HCT116 (cell line): ENCODE measurements at regions not wholly inside any gene's neighbourhood (a gene's known extent, or its start where the extent isn't known, plus 50 kb on each side); places are given as distances from the start of the nearest gene placed in this dataset.
"Not testable (repeated sequence)": the region's sequence is repeated elsewhere in the genome, so short reads cannot be mapped to it uniquely, and the experiment has no call there.

ENCODE experiments used
- ATAC-seq: fragments of 200-7000 bp; cut with Tn5 transposase; 2 replicates; pipeline ENCODE4 v1.9.1; 2020; ENCODE audit warnings: mild to moderate bottlenecking, moderate library complexity
- BruUV-seq: library from RNA; stranded (reverse); fragments of 400-500 nt; replicated peaks from 2 replicates; lab custom pipeline; 2021; lab: Mats Ljungman, UMichigan
- CTCF ChIA-PET: fragments of 300-600 bp; sonication (Branson Sonifier 250); formaldehyde crosslinking; loops from one replicate; lab custom pipeline; 2021; ENCODE audit warnings: antibody characterized with exemption; lab: Charles Lee
- POLR2A ChIA-PET: fragments of 300-600, 350-600 bp; sonication (Branson Sonifier 250); formaldehyde crosslinking; loops from one replicate; lab custom pipeline; 2021; ENCODE audit warnings: antibody characterized with exemption; lab: Charles Lee
- RAD21 ChIA-PET, 2 experiments: fragments of 300-600 bp; sonication (Branson Sonifier 250); formaldehyde crosslinking; loops; one replicate each; lab custom pipeline; 2023; ENCODE audit warnings: low total read pairs in 2 of 2; ENCODE audit not compliant: uncharacterized antibody in 2 of 2, unreplicated experiment in 2 of 2, low non-redundant PET in 1 of 2; lab: Charles Lee
- DNase-seq: peaks from one replicate; pipeline ENCODE4 v3.0.0-alpha.2; 2010; ENCODE audit warnings: low read depth, low spot score
- H2AFZ ChIP-seq: fragments of 200-600 bp; shearing (Covaris generic), sonication (generic); 2 replicates; pipeline ENCODE4 v1.6.1; 2017; ENCODE audit warnings: low read depth, mixed run types, mixed read lengths, antibody characterized with exemption, low read length; ENCODE audit not compliant: poor library complexity, severe bottlenecking
- H3K27ac ChIP-seq: 2 replicates; pipeline ENCODE4 v1.5.1; 2012; ENCODE audit warnings: low read depth, low read length
- H3K27me3 ChIP-seq: fragments of 200-600 bp; sonication (generic); 2 replicates; pipeline ENCODE4 v1.6.1; 2016; ENCODE audit warnings: mixed run types, low read length, mixed read lengths; ENCODE audit not compliant: insufficient read depth
- H3K36me3 ChIP-seq, 2 experiments: fragments of 200-500 bp in 1 of 2; fragments of 200-600 bp in 1 of 2; sonication (Bioruptor generic) in 1 of 2; sonication (generic) in 1 of 2; 2 replicates each; pipeline versions ENCODE4 v1.5.1 to v1.6.1; 2014 to 2016; ENCODE audit warnings: low read length in 2 of 2, inconsistent platforms in 1 of 2, mixed read lengths in 1 of 2, mixed run types in 1 of 2; ENCODE audit not compliant: insufficient read depth in 2 of 2, control insufficient read depth in 1 of 2
- H3K4me1 ChIP-seq, 2 experiments: fragments of 200-600 bp in 1 of 2; sonication (generic) in 1 of 2; 2 replicates each; pipeline versions ENCODE4 v1.5.1 to v1.6.1; 2012 to 2017; ENCODE audit warnings: low read length in 2 of 2, inconsistent platforms in 1 of 2, mild to moderate bottlenecking in 1 of 2, mixed read lengths in 1 of 2, mixed run types in 1 of 2, moderate library complexity in 1 of 2; ENCODE audit not compliant: insufficient read depth in 2 of 2, control insufficient read depth in 1 of 2
- H3K4me2 ChIP-seq: fragments of 200-600 bp; sonication (generic); 2 replicates; pipeline ENCODE4 v1.6.1; 2017; ENCODE audit warnings: mixed run types, low read length, mixed read lengths
- H3K4me3 ChIP-seq, 2 experiments: fragments of 200-600 bp in 1 of 2; sonication (generic) in 1 of 2; replicated peaks in 1 of 2; 2 replicates each; pipeline ENCODE4 v1.5.1; 2011 to 2016; ENCODE audit warnings: low read length in 2 of 2, control low read depth in 1 of 2, low read depth in 1 of 2, mild to moderate bottlenecking in 1 of 2, mixed read lengths in 1 of 2, mixed run types in 1 of 2
- H3K79me2 ChIP-seq: fragments of 200-600 bp; sonication (generic); 2 replicates; pipeline ENCODE4 v1.6.1; 2017; ENCODE audit warnings: mild to moderate bottlenecking, mixed run types, low read length, moderate library complexity, mixed read lengths; ENCODE audit not compliant: insufficient read depth
- H3K9ac ChIP-seq: fragments of 200-600 bp; sonication (generic); 2 replicates; pipeline ENCODE4 v1.6.1; 2016; ENCODE audit warnings: low read length, mixed read lengths
- H3K9me2 ChIP-seq: fragments of 200-600 bp; sonication (generic), shearing (Covaris generic); 2 replicates; pipeline ENCODE4 v1.6.1; 2017; ENCODE audit warnings: mixed run types, mild to moderate bottlenecking, moderate library complexity; ENCODE audit not compliant: insufficient read depth
- H3K9me3 ChIP-seq, 2 experiments: fragments of 200-500 bp in 1 of 2; fragments of 200-600 bp in 1 of 2; sonication (Bioruptor generic) in 1 of 2; sonication (generic) in 1 of 2; 2 replicates each; pipeline ENCODE4 v1.6.1; 2014 to 2017; ENCODE audit warnings: low read length in 2 of 2, mixed read lengths in 2 of 2, inconsistent platforms in 1 of 2, low read depth in 1 of 2, mild to moderate bottlenecking in 1 of 2, mixed run types in 1 of 2, moderate library complexity in 1 of 2; ENCODE audit not compliant: control insufficient read depth in 1 of 2, insufficient read depth in 1 of 2
- H4K20me1 ChIP-seq: fragments of 200-600 bp; sonication (generic), shearing (Covaris generic); 2 replicates; pipeline ENCODE4 v1.6.1; 2017; ENCODE audit warnings: mixed run types, mild to moderate bottlenecking, moderate library complexity; ENCODE audit not compliant: insufficient read depth
- JUND ChIP-seq: IDR thresholded peaks from 2 replicates; pipeline ENCODE4 v1.6.1; 2012
- intact Hi-C: fragments of 100-400 bp; cut with micrococcal nuclease; formaldehyde crosslinking; loops from 2 replicates; pipeline ENCODE4 v1.10.0; 2022
- TF ChIP-seq, protein P1 (sequence below): IDR thresholded peaks from 2 replicates; pipeline ENCODE4 v1.6.1; 2012; ENCODE audit warnings: low read depth

GRCh38 chr4:183816882-183817509, 88.1 kb upstream of the STOX2 start:
- ChIA-PET CTCF (no interaction called here), RAD21 (no interaction called here), POLR2A (no interaction called here)
- no peaks in the 10 kb centered on the region for H3K4me1 ChIP-seq
- H3K36me3 ChIP-seq = no peaks in the 10 kb centered on the region
- no peaks in the 10 kb centered on the region for H3K9me3 ChIP-seq
- H3K9me2 ChIP-seq = no peaks in the 10 kb centered on the region
- ATAC-seq (no peak), DNase-seq (no peak)
- TF ChIP-seq, protein P1, sequence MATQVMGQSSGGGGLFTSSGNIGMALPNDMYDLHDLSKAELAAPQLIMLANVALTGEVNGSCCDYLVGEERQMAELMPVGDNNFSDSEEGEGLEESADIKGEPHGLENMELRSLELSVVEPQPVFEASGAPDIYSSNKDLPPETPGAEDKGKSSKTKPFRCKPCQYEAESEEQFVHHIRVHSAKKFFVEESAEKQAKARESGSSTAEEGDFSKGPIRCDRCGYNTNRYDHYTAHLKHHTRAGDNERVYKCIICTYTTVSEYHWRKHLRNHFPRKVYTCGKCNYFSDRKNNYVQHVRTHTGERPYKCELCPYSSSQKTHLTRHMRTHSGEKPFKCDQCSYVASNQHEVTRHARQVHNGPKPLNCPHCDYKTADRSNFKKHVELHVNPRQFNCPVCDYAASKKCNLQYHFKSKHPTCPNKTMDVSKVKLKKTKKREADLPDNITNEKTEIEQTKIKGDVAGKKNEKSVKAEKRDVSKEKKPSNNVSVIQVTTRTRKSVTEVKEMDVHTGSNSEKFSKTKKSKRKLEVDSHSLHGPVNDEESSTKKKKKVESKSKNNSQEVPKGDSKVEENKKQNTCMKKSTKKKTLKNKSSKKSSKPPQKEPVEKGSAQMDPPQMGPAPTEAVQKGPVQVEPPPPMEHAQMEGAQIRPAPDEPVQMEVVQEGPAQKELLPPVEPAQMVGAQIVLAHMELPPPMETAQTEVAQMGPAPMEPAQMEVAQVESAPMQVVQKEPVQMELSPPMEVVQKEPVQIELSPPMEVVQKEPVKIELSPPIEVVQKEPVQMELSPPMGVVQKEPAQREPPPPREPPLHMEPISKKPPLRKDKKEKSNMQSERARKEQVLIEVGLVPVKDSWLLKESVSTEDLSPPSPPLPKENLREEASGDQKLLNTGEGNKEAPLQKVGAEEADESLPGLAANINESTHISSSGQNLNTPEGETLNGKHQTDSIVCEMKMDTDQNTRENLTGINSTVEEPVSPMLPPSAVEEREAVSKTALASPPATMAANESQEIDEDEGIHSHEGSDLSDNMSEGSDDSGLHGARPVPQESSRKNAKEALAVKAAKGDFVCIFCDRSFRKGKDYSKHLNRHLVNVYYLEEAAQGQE = no peak
- no peak for TF ChIP-seq JUND
- H3K27me3 ChIP-seq = no peaks in the 10 kb centered on the region
- no peak overlapping the region for H3K4me3 ChIP-seq
- H3K79me2 ChIP-seq = no peaks in the 10 kb centered on the region
- H2AFZ ChIP-seq = no peak overlapping the region
- H3K9ac ChIP-seq = no peak overlapping the region
- no TSS peak for BruUV-seq
- H3K4me2 ChIP-seq = no peak overlapping the region
- H3K27ac ChIP-seq = no peak overlapping the region
- intact Hi-C loops = no loop called here
- H4K20me1 ChIP-seq = no peaks in the 10 kb centered on the region

GRCh38 chr4:183818591-183818990, 86.5 kb upstream of the STOX2 start:
- H3K9ac ChIP-seq, BruUV-seq, H3K36me3 ChIP-seq, H3K4me3 ChIP-seq, RAD21 ChIA-PET, CTCF ChIA-PET, H3K79me2 ChIP-seq, H2AFZ ChIP-seq, POLR2A ChIA-PET, DNase-seq, H3K27me3 ChIP-seq, H3K4me1 ChIP-seq, H4K20me1 ChIP-seq, H3K9me3 ChIP-seq, H3K4me2 ChIP-seq, intact Hi-C loops, H3K9me2 ChIP-seq, ATAC-seq, H3K27ac ChIP-seq: not testable (repeated sequence)
